IgD-negative memory B cell (primary cell): ENCODE measurements at regions not wholly inside any gene's neighbourhood (a gene's known extent, or its start where the extent isn't known, plus 50 kb on each side); places are given as distances from the start of the nearest gene placed in this dataset.

Experiments used
- H3K27ac Mint-ChIP-seq, 3 donors: one replicate each; pipeline ENCODE4 v1.8.0; 2020 to 2022; ENCODE audit warnings: mild to moderate bottlenecking in 3 of 3, mixed read lengths in 3 of 3, moderate library complexity in 1 of 3
- H3K27me3 Mint-ChIP-seq: one replicate; pipeline ENCODE4 v1.8.0; 2021; ENCODE audit warnings: mixed read lengths
- H3K36me3 Mint-ChIP-seq: one replicate; pipeline ENCODE4 v1.8.0; 2020; ENCODE audit warnings: mild to moderate bottlenecking, mixed read lengths
- H3K4me1 Mint-ChIP-seq, 3 donors: one replicate each; pipeline ENCODE4 v1.8.0; 2020 to 2022; ENCODE audit warnings: mixed read lengths in 3 of 3, mild to moderate bottlenecking in 1 of 3
- H3K4me3 Mint-ChIP-seq, 4 donors: one replicate each; pipeline ENCODE4 v1.8.0; 2020 to 2022; ENCODE audit warnings: mild to moderate bottlenecking in 4 of 4, mixed read lengths in 4 of 4, moderate library complexity in 3 of 4
- H3K9me3 Mint-ChIP-seq, 3 donors: one replicate each; pipeline ENCODE4 v1.8.0; 2020 to 2021; ENCODE audit warnings: mixed read lengths in 3 of 3, mild to moderate bottlenecking in 1 of 3

DNA sequence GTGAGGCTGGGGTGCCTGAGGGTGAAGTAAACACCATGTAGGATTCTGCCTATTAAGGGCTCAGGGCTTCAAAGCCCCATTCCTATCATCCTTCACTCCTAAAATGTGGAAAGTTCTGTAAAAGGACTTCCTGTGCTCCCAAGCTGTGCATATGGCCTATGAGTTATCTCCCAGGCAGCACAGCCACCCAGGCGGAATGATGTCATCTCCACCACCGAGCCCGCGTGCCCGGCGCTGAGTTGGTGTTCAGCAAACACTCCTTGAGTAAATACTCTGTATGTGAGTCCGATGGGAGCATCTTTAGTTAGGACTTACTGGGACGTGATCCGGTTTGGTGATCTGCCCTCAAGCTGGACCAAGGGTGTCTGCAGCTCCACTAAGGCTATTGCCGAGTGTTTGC, 437.3 kb downstream of the MED13L start:
- Mint-ChIP-seq H3K9me3 (peaks cover 0 to 3% (median 2%) of the 10 kb centered on the region in 3 donors), H3K36me3 (no peaks in the 10 kb centered on the region), H3K27me3 (peaks cover 1% of the 10 kb centered on the region), H3K4me3 (no peak overlapping the region), H3K27ac (no peak overlapping the region), H3K4me1 (no peaks in the 10 kb centered on the region)

DNA sequence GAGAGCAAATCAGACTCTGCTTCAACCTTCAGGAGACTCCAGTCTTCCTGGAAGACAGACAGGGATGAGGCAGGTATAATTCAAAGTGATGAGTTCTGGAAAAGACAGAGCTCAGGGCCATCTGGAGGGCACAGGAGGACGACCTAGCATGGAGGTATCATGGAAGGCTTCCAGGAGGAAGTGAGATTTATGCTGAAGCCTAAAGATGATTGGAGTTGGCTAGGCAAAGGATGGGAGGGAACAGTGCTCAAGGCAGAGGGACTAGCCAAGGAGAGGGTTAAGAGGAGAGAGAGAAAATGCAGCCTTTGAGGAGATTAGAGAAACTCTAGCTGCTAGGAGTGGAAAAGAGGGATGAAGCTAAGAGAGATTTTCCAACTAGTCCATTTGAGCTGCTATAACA, 438.5 kb downstream of the MED13L start:
- Mint-ChIP-seq H3K27me3 (peaks cover 1% of the 10 kb centered on the region), H3K9me3 (peaks cover 0 to 3% (median 2%) of the 10 kb centered on the region in 3 donors), H3K36me3 (no peaks in the 10 kb centered on the region), H3K4me1 (no peaks in the 10 kb centered on the region), H3K27ac (no peak overlapping the region), H3K4me3 (no peak overlapping the region)

DNA sequence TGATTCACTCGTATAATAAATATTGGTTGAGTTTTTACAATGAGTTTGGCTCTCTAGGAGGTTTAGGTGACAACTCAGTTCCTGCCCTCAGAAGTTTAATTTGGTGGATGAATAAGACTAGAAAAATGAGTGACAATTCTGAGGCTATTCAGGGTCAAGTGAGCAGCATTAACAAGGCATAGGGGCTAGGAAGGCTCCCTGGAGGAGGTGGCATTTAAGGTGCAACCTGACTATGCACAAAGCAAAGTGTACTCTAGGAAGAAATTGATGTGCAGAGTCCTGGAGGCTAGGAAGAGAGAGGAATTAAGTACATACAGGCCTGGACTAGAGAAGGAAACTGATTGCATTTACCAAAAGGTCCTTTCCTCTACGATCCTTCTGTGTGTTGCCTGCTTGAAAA, 440.3 kb downstream of the MED13L start:
- Mint-ChIP-seq H3K36me3 (no peaks in the 10 kb centered on the region), H3K27ac (peak overlapping the region in 1 of 3 donors; percentile 68), H3K27me3 (peaks cover 1% of the 10 kb centered on the region), H3K4me3 (no peak overlapping the region), H3K4me1 (no peaks in the 10 kb centered on the region), H3K9me3 (peaks cover 0 to 3% (median 2%) of the 10 kb centered on the region in 3 donors)

DNA sequence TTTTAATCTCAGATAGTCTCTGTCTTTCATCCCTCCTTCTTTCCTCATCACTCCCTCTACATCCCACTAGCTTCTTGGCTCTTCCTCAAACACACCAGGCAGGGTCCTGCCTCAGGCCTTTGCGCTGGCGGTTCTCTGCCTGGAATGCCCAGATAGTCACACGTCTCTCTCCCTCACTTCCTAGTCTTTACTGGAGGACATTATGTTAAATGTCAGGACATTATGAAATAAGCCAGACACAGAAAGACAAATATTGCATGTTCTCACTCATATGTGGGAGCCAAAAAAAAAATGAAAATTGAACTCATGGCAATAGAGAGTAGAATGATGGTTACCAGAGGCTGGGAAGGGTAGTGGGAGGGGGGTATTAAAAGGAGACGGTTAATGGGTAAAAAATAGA, 442.0 kb downstream of the MED13L start:
- Mint-ChIP-seq H3K9me3 (peaks cover 0 to 3% (median 2%) of the 10 kb centered on the region in 3 donors), H3K4me3 (no peak overlapping the region), H3K36me3 (no peaks in the 10 kb centered on the region), H3K27me3 (peaks cover 2% of the 10 kb centered on the region), H3K27ac (no peak overlapping the region), H3K4me1 (no peaks in the 10 kb centered on the region)

DNA sequence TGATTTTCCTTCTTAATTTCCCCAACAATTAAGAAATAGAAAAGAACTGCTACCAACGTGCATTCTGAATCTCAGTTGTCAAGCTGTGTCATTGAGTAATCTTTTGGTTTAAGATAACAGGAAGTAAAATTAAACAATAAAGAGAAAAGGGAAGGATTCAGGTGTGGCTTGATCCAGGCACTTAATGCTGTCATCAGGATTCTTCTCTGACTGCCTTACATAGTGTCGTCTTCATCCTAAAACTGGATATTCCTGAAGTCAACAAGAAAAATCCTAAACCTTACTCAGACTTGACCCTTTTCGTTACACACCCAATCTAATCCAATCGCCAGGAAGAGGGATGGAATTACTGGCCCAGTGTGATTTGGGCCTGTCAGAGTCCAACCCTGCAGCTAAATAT, 443.8 kb downstream of the MED13L start:
- no peak overlapping the region for H3K4me3 Mint-ChIP-seq
- H3K36me3 Mint-ChIP-seq, result no peaks in the 10 kb centered on the region
- H3K27ac Mint-ChIP-seq, result no peak overlapping the region
- H3K27me3 Mint-ChIP-seq, result peaks cover 2% of the 10 kb centered on the region
- H3K4me1 Mint-ChIP-seq, result no peaks in the 10 kb centered on the region
- peaks cover 0 to 3% (median 2%) of the 10 kb centered on the region in 3 donors for H3K9me3 Mint-ChIP-seq

DNA sequence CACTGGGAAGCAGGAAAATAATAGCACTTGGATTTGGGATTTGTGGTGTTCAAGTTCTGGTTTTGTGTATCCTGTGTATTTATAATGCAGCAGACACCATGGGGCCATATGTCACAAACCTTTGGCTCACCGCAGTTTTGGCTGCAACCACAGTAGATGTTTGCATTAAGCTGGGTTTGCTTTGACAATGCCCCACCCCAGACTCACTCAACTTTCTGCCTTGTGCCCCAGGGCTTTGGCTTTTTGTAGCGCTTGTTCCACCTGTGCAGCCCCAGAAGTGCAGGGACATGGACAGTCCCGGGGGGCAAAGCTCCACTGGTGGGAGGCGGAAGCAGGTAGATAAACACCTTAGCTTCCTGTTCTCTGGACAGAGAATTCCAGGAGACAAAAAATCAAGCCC, 446.9 kb downstream of the MED13L start:
- peaks cover 2 to 6% (median 3%) of the 10 kb centered on the region in 3 donors for H3K9me3 Mint-ChIP-seq
- no peak overlapping the region for H3K27ac Mint-ChIP-seq
- H3K27me3 Mint-ChIP-seq, result peaks cover 2% of the 10 kb centered on the region
- no peaks in the 10 kb centered on the region for H3K36me3 Mint-ChIP-seq
- H3K4me3 Mint-ChIP-seq, result no peak overlapping the region
- H3K4me1 Mint-ChIP-seq, result no peaks in the 10 kb centered on the region

DNA sequence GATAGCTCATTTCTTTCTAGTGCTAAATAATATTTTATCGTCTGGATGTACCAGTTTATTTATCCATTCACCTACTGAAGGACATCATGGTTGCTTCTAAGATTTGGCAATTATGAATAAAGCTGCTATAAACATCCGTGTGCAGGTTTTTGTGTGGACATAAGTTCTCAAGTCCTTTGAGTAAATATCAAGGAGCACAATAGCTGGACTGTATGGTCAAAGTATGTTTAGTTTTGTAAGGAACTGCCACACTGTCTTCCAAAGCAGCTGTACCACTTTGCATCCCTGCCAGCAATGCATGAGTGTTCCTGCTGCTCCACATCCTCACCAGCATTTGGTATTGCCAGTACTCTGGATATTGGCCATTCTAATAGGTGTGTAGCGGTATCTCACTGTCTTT, 447.4 kb downstream of the MED13L start:
- Mint-ChIP-seq H3K36me3 (no peaks in the 10 kb centered on the region), H3K9me3 (peaks cover 0 to 6% (median 0%) of the 10 kb centered on the region in 3 donors), H3K4me3 (no peak overlapping the region), H3K27ac (no peak overlapping the region), H3K4me1 (no peaks in the 10 kb centered on the region), H3K27me3 (peaks cover 2% of the 10 kb centered on the region)

DNA sequence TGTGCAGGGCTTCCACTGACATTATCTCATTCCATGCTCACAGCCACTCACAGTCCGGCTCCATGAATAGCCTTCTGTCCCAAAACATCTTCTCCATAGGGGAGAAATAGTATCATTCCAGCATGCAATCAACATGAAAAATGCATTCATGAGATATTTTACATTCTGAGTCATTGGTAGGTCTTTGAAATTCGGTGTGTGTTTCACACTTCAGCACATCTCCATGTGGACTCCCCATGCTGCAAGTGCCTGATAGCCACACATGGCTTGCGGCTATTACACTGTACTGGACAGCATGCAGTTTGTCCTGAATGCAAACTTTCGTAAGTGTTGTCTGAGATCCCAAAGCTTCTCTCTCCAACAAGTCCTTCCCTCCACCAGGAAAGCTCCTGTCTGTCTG, 449.3 kb downstream of the MED13L start:
- Mint-ChIP-seq H3K9me3 (peaks cover 0 to 14% (median 0%) of the 10 kb centered on the region in 3 donors), H3K27me3 (peaks cover 2% of the 10 kb centered on the region), H3K4me3 (no peak overlapping the region), H3K27ac (no peak overlapping the region), H3K36me3 (no peaks in the 10 kb centered on the region), H3K4me1 (no peaks in the 10 kb centered on the region)

DNA sequence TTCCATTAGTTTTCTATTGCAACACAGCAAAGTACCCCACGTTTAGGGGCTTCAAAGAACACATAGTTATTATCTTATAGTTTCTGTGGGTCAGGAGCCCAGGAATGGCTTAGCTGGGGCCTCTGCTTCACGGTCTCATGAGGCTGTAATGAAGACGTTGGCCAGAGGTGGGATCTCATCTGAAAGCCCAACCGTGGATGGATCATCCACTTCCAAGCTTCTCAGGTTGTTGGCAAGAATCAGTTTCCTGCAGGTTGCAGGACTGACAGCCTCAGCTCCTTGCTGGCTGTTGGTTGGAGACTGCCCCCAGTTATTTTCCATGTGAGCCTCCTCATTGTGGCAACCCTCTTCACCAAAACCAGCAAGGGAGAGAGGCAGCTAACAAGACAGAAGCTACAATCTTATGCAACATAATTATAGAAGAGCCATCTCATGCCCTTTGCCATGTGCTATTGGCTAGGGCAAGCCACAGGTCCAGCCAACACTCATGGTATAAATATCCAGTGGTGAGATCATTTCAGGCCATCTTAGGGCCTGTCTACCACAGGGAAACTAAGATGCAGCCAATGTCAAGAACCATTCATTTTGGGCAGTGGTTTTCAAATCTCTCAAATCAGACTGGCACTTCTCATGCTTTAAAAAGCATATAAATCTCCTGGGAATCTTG, 452.4 kb downstream of the MED13L start:
- H3K36me3 Mint-ChIP-seq, result no peaks in the 10 kb centered on the region
- no peak overlapping the region for H3K27ac Mint-ChIP-seq

DNA sequence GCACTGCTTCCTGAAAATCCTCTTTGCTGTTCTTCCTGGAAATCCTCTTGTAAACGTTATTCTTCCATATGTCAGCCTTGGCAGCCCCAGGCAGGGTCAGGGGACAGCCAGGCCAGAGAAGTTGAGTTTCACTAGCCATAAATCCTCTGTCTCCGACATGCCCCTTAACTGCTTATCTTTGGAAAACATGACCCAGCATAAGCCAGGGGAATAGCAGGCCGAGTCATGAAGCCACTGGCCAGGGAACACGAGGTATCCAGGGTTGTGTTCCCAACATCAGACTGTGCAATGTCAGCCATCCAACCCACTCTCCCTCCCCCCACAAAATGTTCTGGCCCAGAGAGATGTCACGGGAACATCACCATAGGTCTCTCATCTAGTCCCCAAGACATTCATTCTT, 453.9 kb downstream of the MED13L start:
- Mint-ChIP-seq H3K36me3 (no peaks in the 10 kb centered on the region), H3K27me3 (no peaks in the 10 kb centered on the region), H3K27ac (no peak overlapping the region), H3K4me3 (no peak overlapping the region), H3K9me3 (peaks cover 0 to 14% (median 0%) of the 10 kb centered on the region in 3 donors), H3K4me1 (no peaks in the 10 kb centered on the region)

More for the DNA sequence above, 452.4 kb downstream of the MED13L start:
- H3K4me1 Mint-ChIP-seq, result no peaks in the 10 kb centered on the region
- no peak overlapping the region for H3K4me3 Mint-ChIP-seq
- peaks cover 0 to 14% (median 0%) of the 10 kb centered on the region in 3 donors for H3K9me3 Mint-ChIP-seq
- no peaks in the 10 kb centered on the region for H3K27me3 Mint-ChIP-seq

DNA sequence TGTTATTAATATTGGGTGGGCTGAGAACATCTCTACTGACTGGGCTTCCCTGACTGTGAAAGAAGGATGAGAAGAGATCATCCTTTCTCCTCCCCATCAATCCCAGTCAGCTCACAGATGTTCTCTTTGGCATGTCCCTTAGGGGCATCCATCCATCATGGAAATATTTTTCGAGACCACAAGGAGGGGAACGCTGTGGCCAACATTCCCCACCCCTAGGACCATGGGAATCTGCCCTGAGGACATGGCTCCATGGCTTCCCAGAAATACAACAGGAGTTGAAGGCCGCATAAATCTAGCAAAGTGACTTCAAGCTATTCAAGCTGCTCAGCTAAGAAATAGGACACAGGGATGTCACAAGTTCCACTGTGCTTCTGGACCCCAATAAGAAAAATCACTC, 456.8 kb downstream of the MED13L start:
- peaks cover 0 to 8% (median 0%) of the 10 kb centered on the region in 3 donors for H3K9me3 Mint-ChIP-seq
- H3K27me3 Mint-ChIP-seq, result no peaks in the 10 kb centered on the region
- H3K27ac Mint-ChIP-seq, result no peak overlapping the region
- H3K36me3 Mint-ChIP-seq, result no peaks in the 10 kb centered on the region
- H3K4me1 Mint-ChIP-seq, result no peaks in the 10 kb centered on the region
- H3K4me3 Mint-ChIP-seq, result no peak overlapping the region

DNA sequence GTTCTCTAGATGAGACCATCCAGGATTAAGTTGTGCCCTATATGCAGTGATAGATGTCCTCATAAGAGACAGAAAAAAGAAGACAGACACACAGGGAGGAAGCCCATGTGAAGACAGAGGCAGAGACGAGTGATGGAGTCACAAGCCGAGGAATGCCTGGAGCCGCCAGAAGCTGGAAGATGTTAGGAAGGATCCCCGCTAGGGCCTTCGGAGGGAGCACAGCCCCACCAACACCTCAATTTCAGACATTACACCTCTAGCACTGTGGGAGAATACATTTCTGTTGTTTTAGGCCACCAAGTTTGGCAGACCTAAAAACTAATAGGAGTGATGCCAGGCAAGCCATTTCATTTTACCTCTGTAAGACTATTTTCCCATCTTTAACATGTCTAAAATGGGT, 458.5 kb downstream of the MED13L start:
- H3K27ac Mint-ChIP-seq, result no peak overlapping the region
- no peaks in the 10 kb centered on the region for H3K36me3 Mint-ChIP-seq
- no peaks in the 10 kb centered on the region for H3K4me1 Mint-ChIP-seq
- H3K4me3 Mint-ChIP-seq, result no peak overlapping the region
- no peaks in the 10 kb centered on the region for H3K27me3 Mint-ChIP-seq
- H3K9me3 Mint-ChIP-seq, result peaks cover 0 to 6% (median under 1%) of the 10 kb centered on the region in 3 donors

DNA sequence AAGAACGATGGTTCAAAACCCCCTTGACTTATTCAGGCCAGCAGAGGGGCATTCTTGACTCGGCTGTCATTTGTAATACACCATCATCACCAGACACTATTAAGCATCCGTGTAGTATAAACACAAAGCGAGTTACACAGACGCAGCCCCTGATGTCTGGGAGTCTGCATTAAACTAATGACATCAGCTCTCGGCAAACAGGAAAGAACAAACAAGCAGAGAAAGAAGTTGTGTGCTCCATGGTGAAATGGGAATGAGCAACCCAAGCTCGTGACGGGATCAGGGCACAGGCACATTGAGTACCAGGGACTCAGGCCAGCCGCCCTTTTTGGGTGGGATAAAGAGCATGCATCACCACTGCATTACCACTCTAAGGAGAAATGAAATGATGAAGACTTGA, 460.1 kb downstream of the MED13L start:
- H3K36me3 Mint-ChIP-seq, result no peaks in the 10 kb centered on the region
- H3K4me3 Mint-ChIP-seq, result no peak overlapping the region
- peaks cover 1 to 2% (median 1%) of the 10 kb centered on the region in 3 donors for H3K9me3 Mint-ChIP-seq
- no peaks in the 10 kb centered on the region for H3K27me3 Mint-ChIP-seq
- H3K27ac Mint-ChIP-seq, result no peak overlapping the region
- no peaks in the 10 kb centered on the region for H3K4me1 Mint-ChIP-seq

DNA sequence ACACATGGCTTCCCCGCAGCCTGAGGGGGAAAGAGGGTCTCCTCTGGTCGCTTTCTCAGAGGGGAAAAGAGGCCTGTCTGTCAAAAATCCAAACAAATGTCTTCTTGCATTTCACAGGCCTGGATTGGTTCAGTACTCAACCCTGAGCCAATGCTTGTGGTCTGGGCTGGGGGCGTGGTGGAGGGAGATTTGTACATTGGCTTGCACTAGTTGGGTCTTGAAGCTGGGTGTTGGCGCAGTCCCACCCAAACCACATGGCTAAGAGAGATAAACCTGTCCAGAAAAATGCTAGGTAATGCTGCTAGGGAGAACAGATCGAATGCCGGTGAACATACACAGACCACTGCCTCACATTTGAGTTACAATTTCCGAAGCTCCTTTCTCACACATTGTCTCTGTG, 461.6 kb downstream of the MED13L start:
- Mint-ChIP-seq H3K27ac (no peak overlapping the region), H3K36me3 (no peaks in the 10 kb centered on the region), H3K4me3 (no peak overlapping the region), H3K27me3 (no peaks in the 10 kb centered on the region), H3K9me3 (peaks cover 3 to 8% (median 5%) of the 10 kb centered on the region in 3 donors), H3K4me1 (no peaks in the 10 kb centered on the region)

DNA sequence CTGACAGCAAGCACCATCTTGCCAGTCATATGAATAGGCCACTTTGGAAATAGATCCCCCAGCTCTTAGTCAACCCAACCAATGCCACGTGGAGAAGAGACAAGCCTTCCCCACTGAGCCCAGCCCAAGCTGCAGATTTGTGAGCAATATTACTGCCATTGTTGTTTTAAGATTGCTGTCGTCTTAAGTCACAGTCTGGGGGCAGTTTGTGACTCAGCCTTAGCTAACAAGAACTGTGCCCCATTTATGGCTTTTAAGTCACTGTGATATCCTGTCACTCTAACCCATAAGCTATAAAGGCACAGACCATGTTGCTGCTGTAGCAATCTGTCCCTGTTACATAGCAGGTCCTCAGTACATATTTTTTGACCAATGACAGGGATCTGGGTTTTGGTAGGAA, 464.2 kb downstream of the MED13L start:
- Mint-ChIP-seq H3K27me3 (peaks cover 4% of the 10 kb centered on the region), H3K9me3 (peaks cover 5 to 8% (median 5%) of the 10 kb centered on the region in 3 donors), H3K4me1 (no peaks in the 10 kb centered on the region), H3K36me3 (no peaks in the 10 kb centered on the region), H3K4me3 (no peak overlapping the region), H3K27ac (no peak overlapping the region)

DNA sequence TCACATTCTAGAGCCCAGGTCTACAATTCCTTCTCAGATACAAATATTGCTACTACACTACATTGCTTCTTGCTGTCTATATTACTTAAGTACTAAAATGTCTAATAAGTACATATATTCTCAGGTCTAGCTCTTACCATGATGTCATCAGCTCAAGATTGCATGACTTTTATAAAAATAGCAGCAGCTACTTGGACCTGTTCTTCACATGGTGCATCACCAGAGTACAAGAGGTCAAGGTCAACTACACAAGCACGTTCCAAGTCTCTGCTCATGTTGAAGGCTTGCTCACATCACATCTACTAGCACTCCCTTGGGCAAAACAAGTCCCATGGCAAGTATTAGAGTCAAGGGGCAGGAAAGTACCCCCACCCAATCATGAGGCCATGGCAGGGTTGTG, 465.6 kb downstream of the MED13L start:
- Mint-ChIP-seq H3K9me3 (peaks cover 5 to 8% (median 5%) of the 10 kb centered on the region in 3 donors), H3K27me3 (peaks cover 4% of the 10 kb centered on the region), H3K4me3 (no peak overlapping the region), H3K4me1 (no peaks in the 10 kb centered on the region), H3K27ac (no peak overlapping the region), H3K36me3 (no peaks in the 10 kb centered on the region)
